ENCODE measurements at regions not wholly inside any gene's neighbourhood (a gene's known extent, or its start where the extent isn't known, plus 50 kb on each side); places are given as distances from the start of the nearest gene placed in this dataset.

DNA sequence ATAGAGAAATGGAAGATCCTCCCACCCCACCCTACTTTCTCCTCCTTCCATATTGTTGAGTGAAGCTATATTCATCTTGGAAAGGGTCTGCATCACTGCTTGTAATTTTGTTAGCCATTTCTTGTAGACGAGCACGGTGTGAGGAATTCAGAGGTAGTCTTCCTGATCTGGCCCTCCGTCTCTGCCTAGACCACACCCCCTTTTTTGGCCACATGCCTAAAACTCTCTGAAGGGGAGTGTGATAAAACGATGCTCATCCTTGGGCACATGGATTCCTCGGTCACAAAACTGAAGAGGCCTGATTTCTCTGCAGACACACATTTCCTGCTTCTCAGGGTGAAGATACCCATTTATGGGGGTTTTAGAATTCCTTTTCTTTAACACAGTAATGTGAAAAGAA, 182.8 kb downstream of the LARP7 start:
- H3K27ac Mint-ChIP-seq (ENCODE audit: unreplicated experiment) = no peak overlapping the region
- H3K27me3 ChIP-seq (replicated peaks; ENCODE audit: control insufficient read depth, insufficient read depth, low read length) = no peaks in the 10 kb centered on the region
- POLR2A ChIA-PET = no interaction called here

GRCh38 chr4:112823156-112823555, 186.2 kb downstream of the LARP7 start:
- Histone ChIP-seq H3K9me3 (no peaks in the 10 kb centered on the region), H3K36me3 (ENCODE audit: control insufficient read depth, insufficient read depth, low read length) (no peaks in the 10 kb centered on the region), H3K4me3 (ENCODE audit: low read depth, low read length) (no peak overlapping the region), H3K27me3 (replicated peaks; ENCODE audit: control insufficient read depth, insufficient read depth, low read length) (no peaks in the 10 kb centered on the region), H3K4me1 (no peaks in the 10 kb centered on the region)
- no peak for DNase-seq
- BruUV-seq (replicated peaks) = no TSS peak
- no peaks in the 10 kb centered on the region for H3K9me3 Mint-ChIP-seq (ENCODE audit: unreplicated experiment)
- intact Hi-C loops (cut with micrococcal nuclease; ENCODE audit: unreplicated experiment) = no loop called here
- no peaks in the 10 kb centered on the region for H3K27me3 Mint-ChIP-seq (ENCODE audit: insufficient read depth, unreplicated experiment)
- H3K27ac Mint-ChIP-seq (ENCODE audit: unreplicated experiment) = no peak overlapping the region
- no peaks in the 10 kb centered on the region for H3K36me3 Mint-ChIP-seq (ENCODE audit: insufficient read depth, unreplicated experiment)
- ChIA-PET CTCF (no interaction called here), POLR2A (no interaction called here)
- no peak overlapping the region for H3K4me3 Mint-ChIP-seq (ENCODE audit: unreplicated experiment)
- H3K4me1 Mint-ChIP-seq (ENCODE audit: low read depth, unreplicated experiment) = peaks cover 7% of the 10 kb centered on the region
- TF ChIP-seq CTCF (IDR thresholded peaks at IDR 0.05; ENCODE audit: insufficient read depth in 1 of 2, low read depth in 1 of 2, low read length in 1 of 2, severe bottlenecking in 1 of 2, unreplicated experiment in 1 of 2) = no peak

More for the DNA sequence above, 182.8 kb downstream of the LARP7 start:
- H3K27me3 Mint-ChIP-seq (ENCODE audit: insufficient read depth, unreplicated experiment) = no peaks in the 10 kb centered on the region
- CTCF ChIA-PET = no interaction called here
- Histone ChIP-seq H3K36me3 (ENCODE audit: control insufficient read depth, insufficient read depth, low read length) (no peaks in the 10 kb centered on the region), H3K4me1 (no peaks in the 10 kb centered on the region), H3K9me3 (no peaks in the 10 kb centered on the region), H3K4me3 (ENCODE audit: low read depth, low read length) (no peak overlapping the region)
- H3K4me3 Mint-ChIP-seq (ENCODE audit: unreplicated experiment) = no peak overlapping the region
- TF ChIP-seq CTCF (IDR thresholded peaks at IDR 0.05; ENCODE audit: insufficient read depth in 1 of 2, low read depth in 1 of 2, low read length in 1 of 2, severe bottlenecking in 1 of 2, unreplicated experiment in 1 of 2) = no peak
- intact Hi-C loops (cut with micrococcal nuclease; ENCODE audit: unreplicated experiment) = loop anchor here (2.0 kb wide), 1 partner anchor 35 kb away; no protein-coding TSS in a partner anchor
- BruUV-seq (replicated peaks) = no TSS peak
- H3K4me1 Mint-ChIP-seq (ENCODE audit: low read depth, unreplicated experiment) = peaks cover 7% of the 10 kb centered on the region
- no peak for DNase-seq
- no peaks in the 10 kb centered on the region for H3K9me3 Mint-ChIP-seq (ENCODE audit: unreplicated experiment)
- H3K36me3 Mint-ChIP-seq (ENCODE audit: insufficient read depth, unreplicated experiment) = no peaks in the 10 kb centered on the region

- ChIA-PET CTCF (no interaction called here), POLR2A (no interaction called here)
- intact Hi-C loops (cut with micrococcal nuclease; ENCODE audit: unreplicated experiment) = no loop called here
- no TSS peak for BruUV-seq (replicated peaks)
- H3K36me3 ChIP-seq (ENCODE audit: control insufficient read depth, insufficient read depth, low read length) = no peaks in the 10 kb centered on the region
- H3K4me3 ChIP-seq (ENCODE audit: low read depth, low read length) = no peak overlapping the region
- H3K27me3 ChIP-seq (replicated peaks; ENCODE audit: control insufficient read depth, insufficient read depth, low read length) = no peaks in the 10 kb centered on the region
- TF ChIP-seq CTCF (IDR thresholded peaks at IDR 0.05; ENCODE audit: insufficient read depth in 1 of 2, low read depth in 1 of 2, low read length in 1 of 2, severe bottlenecking in 1 of 2, unreplicated experiment in 1 of 2) = no peak
- no peak for DNase-seq
- no peaks in the 10 kb centered on the region for H3K4me1 ChIP-seq
- Mint-ChIP-seq H3K4me3 (ENCODE audit: unreplicated experiment) (no peak overlapping the region), H3K27ac (ENCODE audit: unreplicated experiment) (no peak overlapping the region), H3K4me1 (ENCODE audit: low read depth, unreplicated experiment) (peaks cover 2% of the 10 kb centered on the region), H3K9me3 (ENCODE audit: unreplicated experiment) (no peaks in the 10 kb centered on the region), H3K27me3 (ENCODE audit: insufficient read depth, unreplicated experiment) (no peaks in the 10 kb centered on the region), H3K36me3 (ENCODE audit: insufficient read depth, unreplicated experiment) (no peaks in the 10 kb centered on the region)
- no peaks in the 10 kb centered on the region for H3K9me3 ChIP-seq
Measured at GRCh38 chr4:112823606-112824005, 186.7 kb downstream of the LARP7 start.
